ENCODE measurements at regions not wholly inside any gene's neighbourhood (a gene's known extent, or its start where the extent isn't known, plus 50 kb on each side); places are given as distances from the start of the nearest gene placed in this dataset.
"Not testable (repeated sequence)": the region's sequence is repeated elsewhere in the genome, so short reads cannot be mapped to it uniquely, and the experiment has no call there.

DNA sequence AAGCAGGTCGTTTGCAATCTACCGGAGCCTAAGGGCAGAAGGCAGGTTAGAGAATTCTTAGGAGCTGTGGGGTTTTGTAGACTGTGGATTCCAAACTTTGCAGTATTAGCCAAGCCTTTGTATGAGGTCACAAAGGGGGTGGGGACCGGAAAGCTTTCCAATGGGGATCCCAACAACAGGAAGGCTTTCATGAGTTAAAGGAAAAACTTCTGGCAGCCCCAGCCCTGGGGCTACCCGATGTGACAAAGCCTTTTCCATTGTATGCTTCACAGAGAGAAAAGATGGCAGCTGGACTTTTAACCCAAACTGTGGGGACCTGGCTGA lies 199.2 kb upstream of the PZP start:
- not testable (repeated sequence) for DNase-seq

DNA sequence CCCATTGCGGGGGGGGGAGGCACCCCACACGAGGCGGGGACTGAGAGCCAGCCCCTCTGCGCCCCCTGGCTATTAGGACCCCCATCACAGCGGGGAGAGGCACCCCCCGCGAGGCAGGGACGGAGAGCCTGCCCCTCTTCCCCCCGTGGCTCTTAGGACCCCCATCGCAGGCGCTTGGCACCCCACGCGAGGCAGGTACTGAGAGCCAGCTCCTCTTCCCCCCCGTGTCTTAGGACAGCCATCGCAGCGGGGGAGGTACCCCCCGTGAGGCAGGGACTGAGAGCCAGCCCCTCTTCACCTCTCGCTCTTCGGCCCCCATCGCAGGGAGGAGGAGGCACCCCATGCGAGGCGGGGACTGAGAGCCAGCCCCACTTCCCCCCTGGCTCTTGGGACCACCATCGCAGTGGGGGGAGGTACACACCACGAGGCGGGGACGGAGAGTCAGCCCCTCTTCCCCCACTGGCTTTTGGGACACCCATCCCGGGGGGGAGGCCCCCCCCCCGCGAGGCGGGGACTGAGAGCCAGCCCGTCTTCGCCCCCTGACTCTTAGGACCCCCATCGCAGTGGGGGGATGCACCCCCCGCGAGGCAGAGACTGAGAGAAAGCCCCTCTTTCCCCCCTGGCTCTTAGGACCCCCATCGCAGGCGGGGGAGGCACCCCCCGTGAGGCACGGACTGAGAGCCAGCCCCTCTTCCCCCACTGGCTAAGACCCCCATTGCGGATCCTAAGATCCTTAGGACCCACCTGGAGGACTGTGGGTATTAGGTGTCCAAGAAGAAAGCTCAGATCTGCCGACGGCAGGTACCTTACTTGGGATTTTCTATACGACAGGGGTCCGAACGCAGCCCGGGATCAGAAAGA lies 198.6 kb upstream of the PZP start:
- no peak for DNase-seq

DNA sequence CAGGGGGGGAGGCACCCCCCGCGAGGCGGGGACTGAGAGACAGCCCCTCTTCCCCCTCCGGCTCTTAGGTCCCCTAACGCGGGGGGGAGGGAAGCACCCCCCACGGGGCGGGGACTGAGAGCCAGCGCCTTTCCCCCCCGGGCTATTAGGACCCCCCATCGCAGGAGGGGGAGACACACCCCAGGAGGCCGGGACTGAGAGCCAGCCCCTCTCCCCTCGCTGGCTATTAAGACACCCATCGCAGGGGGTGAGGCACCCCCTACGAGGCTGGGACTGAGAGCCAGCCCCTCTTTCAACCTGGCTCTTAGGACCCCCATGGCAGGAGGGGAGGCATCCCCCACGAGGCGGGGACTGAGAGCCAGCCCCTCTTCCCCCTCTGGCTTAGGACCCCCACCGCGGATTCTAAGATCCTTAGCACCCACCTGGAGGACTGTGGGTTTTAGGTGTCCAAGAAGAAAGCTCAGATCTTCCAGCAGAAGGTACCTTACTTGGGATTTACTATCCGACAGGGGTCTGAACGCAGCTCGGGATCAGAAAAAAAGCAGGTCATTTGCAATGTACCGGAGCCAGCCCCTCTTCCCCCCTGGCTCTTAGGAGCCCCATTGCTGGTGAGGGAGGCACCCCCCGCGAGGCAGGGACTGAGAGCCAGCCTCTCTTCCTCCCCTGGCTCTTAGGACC lies 197.8 kb upstream of the PZP start:
- DNase-seq, result no peak

DNA sequence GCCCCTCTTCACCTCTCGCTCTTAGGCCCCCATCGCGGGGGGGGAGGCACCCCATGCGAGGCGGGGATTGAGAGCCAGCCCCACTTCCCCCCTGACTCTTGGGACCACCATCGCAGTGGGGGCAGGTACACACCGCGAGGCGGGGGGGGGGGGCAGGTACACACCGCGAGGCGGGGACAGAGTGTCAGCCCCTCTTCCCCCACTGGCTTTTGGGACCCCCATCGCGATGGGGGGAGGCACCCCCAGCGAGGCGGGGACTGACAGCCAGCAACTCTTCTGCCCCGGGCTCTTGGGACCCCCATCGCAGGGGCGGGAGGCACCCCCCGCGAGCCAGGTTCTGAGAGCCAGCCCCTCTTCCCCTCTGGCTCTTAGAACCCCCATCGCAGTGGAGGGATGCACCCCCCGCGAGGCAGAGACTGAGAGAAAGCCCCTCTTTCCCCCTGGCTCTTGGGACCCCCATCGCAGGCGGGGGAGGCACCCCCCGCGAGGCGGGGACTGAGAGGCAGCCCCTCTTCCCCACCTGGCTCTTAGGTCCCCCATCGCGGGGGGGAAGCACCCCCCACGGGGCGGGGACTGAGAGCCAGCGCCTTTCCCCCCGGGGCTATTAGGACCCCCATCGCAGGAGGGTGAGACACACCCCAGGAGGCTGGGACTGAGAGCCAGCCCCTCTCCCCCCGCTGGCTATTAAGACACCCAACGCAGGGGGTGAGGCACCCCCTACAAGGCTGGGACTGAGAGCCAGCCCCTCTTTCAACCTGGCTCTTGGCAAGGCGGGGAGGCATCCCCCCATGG lies 196.5 kb upstream of the PZP start:
- no peak for DNase-seq

DNA sequence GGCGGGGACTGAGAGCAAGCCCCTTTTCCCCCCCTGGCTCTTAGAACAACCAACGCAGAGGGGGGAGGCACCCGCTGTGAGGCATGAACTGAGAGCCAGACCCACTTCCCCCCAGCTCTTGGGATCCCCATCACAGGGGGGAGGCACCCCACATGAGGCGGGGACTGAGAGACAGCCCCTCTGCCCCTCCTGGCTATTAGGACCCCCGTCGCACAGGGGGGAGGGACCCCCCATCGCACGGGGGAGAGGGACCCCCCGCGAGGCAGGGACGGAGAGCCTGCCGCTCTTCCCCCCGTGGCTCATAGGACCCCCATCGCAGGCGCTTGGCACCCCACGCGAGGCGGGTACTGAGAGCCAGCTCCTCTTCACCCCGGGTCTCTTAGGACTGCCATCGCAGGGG lies 195.8 kb upstream of the PZP start:
- no peak for DNase-seq

DNA sequence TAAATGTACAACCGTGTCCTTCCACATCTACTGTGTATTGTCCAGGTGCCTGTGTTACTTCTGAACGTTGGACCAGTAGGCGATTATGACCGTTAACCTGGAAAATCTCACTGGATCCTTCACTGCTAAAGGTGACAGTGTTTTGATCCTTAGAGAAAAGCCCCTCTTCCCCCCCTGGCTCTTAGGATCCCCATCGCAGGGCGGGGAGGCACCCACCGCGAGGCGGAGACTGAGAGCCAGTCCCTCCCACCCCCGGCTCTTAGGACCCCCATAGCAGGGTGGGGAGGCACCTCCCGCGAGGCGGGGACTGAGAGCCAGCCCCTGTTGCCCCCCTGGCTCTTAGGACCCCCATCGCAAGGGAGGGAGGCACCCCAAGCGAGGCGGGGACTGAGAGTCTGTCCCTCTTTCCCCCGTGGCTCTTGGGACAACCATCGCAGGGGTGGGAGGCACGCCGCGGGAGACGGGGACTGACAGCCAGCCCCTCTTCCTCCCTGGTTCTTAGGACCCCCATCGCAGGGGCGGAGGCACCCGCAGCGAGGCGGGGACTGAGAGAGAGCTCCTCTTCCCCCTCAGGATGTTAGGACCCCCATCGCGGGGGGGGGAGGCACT lies 194.3 kb upstream of the PZP start:
- not testable (repeated sequence) for DNase-seq

DNA sequence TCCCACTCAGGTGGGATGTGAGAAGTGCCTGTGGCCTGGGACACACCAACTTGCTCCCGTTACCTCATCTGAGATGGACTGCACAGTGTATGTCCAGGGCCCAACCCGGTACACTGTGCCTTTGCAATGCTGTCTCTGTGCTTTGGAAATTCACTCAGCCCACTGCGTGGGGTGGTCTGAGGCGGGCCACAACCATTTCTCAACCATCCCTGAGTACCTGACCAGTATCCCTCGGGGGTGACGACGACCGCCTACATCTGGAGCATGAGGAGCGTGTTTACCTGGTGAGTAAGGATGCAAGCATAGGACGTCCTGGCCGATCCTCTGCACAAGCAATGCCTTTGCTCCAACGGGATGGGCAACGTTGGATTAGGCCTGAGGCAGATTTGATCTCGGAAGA lies 188.2 kb upstream of the PZP start:
- DNase-seq, result not testable (repeated sequence)

DNA sequence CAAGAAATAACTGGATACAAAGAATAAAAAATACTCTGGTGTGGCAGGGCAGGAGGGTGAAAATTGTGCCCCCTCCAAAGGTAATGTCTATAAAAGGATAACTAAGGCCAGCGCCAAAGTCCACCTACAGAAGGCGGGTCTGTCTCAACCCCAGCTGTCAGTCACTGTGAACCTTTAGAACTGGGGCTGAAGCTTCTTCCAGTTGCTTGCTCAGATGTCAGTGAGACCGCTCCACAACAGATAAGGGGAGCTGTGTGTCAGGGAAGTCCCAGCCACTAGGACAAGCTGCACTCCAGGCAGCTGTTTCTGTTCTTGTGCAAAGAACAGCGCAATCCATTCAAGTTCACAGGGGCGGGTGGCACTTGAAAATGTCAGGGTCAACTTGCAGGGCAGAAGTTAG lies 187.0 kb upstream of the PZP start:
- DNase-seq, result not testable (repeated sequence)

DNA sequence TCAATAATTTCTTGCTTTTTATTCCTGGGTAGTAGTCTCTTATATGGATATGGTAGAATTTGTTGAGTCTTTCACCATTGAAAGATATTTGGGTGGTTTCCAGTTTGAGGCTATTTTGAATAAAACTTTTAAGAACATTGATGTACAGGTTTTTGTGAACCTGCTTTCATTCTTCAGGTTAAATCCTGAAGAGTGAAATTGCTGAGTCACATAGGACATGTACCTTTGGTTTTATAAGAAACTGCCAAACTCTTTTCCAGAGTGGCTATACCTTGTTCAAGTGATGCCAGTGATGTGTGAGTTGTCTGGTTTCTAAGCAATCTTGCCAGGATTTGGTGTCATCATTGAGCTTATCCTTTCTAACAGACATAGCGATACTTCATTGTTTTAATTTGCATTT lies 184.6 kb upstream of the PZP start:
- no peak for DNase-seq

DNA sequence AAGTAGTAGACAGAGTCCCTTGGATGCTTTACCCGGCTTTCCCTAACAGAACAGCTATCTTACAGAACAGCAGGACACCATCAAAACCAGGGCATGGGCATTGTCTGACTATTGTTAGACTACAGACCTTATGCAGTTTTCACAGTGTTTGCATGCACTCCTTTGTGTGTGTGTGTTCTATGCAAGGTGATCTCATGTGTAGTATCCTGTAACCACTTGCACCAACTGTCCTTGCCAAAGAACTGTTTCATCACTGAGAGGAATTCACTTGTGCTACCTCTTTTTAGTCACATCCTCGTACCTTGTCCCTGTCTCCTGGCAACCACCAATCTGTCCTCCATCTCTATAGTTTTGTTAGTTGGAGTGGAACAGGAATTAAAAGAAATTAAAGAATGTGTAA lies 183.6 kb upstream of the PZP start:
- DNase-seq, result no peak

DNA sequence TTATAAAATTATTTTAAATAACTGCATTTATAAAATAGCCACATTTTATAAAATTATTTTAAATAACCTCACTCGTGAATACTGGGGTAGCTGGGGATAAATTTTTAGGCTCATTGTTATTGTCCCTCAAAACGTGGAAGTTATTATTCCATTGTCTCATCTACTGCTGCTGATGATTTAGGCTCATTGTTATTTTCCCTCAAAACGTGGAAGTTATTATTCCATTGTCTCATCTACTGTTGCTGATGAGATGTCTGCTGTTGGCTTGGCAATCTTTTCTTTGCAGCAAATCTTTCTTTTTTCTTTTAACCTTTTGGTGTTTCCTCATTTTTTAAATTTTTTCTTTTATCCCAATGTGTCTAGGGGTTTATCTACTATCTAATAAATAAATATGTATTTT lies 182.6 kb upstream of the PZP start:
- DNase-seq, result no peak

DNA sequence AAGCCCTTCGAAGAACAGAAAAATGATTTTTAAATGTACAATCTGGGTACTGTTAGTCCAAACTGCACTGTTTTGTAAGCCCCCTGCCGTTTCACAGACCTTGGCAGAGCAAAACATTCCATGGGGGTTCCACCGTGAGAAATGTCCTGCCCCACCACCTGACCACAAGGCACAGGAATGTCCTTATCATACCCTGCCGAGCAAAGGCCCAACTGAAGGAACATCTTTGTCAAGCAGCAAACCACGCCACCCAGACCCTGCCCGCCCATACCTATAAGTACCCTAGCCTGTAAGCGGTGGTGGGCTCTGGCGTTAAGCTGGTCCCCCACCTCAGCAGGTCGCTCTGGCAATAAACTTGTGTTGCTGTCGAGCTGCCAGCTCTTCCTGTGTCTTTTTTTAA lies 181.6 kb upstream of the PZP start:
- no peak for DNase-seq

DNA sequence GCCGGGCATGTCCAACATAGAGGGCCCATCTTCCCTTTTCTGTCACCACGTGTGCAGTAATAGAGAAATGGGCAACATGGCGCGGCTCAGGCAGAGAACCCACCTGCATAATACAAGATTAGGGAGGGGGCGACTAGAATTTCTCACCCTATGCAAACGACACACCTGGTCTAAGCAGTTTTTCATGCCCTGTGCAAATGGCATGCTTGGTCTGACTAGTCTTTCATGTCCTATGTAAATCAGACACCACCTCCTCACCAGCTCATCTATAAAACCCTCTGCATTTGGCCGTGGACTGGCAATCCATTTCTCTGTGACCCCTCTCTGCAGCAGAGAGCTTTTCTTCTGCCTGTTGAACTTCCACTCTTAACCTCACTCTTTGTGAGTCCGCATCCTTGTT lies 180.2 kb upstream of the PZP start:
- DNase-seq, result no peak

DNA sequence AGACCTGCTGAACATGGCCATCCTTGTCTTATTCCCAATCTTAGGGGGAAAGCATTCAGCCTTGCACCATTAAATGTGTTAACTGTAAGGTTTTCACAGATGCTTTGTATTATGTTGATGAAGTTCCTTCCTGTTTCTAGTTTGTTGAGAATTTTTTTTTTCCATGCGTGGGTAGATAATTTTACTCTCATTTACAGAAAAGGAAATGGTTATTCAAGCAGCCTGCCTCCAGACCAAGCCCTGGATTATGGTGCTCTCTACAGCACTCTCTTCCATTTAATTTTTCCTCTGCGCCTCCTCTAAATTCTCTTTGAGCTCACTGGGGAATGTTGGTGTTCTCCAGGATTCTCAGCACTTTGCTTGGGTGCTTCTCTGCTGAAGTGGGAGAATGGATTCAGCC lies 179.3 kb upstream of the PZP start:
- peak; percentile 74 for DNase-seq

DNA sequence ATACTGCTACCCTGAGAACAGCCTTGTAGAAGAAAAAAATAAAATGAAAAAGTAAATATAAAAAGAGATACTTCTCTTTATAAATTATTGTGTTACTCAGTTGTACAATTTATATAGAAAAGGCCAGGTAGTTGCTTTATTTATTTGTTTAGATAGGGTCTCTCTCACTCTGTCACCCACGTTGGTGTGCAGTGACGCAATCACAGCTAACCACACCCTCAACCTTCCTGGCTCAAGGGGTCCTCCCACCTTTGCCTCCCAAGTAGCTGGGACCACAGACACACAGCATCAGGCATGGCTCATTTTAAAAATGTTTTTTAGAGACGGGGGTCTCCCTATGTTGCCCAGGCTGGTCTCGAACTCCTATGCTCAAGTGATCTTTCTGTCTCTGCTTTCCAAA lies 175.4 kb upstream of the PZP start:
- no peak for DNase-seq

DNA sequence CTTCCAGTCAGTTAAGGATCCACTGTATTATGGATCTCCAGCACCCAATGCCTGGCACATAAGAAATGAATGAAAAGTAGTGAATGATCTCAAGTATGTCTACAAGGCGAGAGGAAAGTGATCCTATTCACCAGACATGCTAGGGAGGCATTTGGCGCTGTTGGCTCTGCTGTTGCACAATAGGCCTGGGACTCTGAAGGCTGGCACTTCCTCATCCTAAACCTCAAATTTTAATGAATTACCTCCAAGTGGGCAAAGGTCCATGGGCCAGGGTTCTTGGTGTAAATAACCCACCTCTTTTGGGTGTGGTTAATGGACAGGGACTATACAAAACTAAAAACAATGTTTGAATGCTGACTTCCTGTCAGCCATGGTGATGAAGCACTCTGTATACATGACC lies 173.4 kb upstream of the PZP start:
- peak; percentile 56 for DNase-seq

DNA sequence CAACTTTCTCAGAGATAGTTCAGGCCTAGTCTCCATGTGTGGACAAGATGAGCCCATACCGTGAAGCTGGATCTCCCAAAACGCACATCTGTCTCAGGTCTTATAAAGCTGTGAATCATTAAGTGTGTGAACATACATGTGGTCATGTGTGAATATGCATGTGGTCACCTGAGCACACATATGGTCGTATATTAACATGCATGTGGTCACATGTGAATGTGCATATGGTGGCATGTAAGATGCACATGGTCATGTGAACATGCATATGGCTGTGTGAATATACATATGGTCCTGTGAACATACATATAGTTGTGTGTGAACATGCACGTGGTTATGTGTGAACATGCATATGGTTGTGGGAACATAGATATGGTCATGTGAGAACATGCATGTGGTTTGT lies 172.5 kb upstream of the PZP start:
- no peak for DNase-seq

DNA sequence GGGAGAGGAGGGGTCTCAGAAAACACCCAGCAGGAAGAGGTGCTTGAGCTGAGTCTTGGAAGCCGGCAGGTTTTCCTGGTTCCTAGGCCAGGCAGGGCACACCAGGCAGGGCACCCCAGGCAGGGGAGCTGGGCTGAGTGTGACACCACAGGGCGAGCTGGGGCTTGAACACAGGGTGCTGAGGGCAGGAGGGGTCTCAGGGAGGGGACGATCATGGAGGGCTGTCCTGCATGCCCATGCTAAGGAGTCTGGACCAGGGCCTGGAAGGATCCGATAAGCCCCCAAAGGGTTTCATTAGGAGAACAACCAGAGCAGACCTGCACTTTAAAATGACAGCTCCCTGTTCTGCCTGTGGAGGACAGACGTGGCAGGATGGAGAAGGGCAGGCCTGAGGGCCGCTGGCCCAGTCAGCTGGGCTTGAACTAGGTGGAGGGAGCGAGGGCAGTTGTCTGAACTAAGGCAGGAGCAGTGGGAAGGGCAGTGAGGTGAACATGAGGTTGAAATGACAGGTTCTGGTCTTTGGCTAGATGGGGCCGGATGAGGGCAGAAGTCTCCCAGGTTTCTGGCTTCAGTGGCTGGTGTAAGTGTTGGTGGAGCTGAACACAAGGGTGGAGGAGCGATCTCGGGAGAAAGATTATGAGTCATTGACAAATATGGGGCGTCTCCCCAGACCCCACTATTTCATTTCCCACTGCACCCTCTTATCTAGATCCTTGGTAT lies 171.0 kb upstream of the PZP start:
- no peak for DNase-seq

DNA sequence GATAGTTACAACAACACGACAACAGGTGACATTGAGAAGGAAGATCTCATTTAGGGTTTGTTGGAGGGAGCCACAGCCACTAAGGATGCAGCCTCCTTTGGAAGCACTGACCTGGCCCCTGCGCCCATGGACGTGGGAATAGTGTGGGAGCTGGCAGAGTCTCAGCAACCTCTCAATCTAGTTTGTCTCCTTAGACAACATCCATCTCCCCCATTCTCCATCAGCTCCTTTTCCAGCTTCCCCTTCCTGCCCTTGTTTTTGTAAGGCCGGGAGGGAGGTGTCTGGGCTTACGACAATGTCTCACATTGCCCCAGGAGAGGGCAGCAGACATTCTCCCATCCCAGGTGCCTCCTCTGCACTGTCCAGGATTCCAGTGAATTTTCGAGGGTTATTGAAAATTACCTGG lies 170.2 kb upstream of the PZP start:
- no peak for DNase-seq

DNA sequence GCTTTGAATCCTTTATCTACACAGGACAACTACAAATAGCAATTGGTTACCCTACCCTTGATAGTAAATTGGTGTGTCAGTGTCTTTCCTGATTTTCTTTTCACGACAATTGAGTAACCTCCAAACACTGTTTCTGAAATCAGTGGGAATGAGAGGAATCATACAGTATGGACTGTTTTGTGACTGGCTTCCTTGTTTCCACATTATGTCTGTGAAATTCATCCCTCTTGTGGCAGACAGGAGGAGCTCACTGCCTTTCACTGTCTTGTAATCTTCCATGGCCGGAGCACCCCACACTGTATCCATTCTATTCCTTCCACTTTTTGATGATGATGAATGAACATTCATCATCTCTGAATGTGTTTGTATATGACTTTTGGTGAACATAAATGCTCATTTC lies 164.0 kb upstream of the PZP start:
- peak; percentile 33 for DNase-seq

DNA sequence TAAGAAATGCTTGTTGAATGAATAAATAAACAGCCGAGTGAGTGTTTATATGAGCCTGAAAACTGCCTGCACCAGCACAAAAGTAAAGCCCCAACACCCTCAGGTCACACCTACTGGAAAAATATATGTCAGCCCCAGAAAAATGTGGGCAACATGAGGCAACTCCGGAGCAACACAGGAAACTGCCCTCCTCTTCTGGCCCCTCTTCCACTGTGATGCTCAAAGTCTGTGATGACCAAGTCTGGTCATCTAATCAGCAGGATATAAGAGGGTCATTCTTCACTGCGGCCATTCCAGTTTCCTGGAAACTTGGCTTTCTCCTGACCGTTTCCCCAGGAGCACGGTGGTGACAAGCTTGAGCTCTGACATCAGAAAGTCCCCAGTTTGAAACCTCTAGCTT lies 159.6 kb upstream of the PZP start:
- DNase-seq, result no peak

DNA sequence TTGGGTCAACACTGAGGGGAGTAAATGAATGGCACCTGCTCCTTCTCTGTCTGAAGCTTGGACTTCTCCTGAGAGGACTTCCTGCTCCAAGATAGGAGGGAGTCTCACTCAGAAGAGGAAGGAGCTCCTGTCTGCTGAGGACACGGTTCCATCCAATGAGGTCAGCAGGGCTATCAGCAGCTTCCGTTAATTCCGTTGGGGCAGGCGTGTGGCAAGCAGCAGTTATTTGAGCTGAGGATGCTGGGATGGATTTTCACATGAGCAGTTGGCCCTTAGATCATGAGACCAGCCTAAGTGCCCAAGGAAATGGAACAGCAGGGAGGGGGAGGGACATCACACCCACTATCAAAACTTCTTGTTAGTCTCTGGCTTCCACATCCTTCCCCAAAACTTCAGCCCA lies 159.0 kb upstream of the PZP start:
- DNase-seq, result peak; percentile 70

DNA sequence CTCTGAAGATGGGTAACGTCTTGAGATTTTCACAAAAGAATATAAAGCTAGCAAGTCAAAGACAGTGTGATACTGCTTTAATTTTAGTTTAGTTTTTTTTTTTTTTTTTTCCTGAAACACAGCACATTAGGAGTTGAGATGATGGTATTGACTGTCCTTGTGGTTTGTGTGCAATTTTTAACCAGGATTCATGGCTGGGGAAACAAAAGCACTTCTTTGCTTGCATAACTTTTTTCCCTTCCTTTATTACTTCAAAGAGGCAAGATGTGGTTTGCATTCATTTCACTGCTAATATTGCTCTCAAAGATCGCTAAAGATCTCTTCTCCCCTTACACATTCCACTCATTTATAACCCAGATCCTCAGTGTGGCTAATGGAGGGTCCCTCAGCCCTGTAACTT lies 157.1 kb upstream of the PZP start:
- DNase-seq, result peak; percentile 29
